Activated CD4-positive, alpha-beta memory T cell treated with anti-CD3 and anti-CD28 coated beads for 36 hours (primary cell): ENCODE measurements at regions not wholly inside any gene's neighbourhood (a gene's known extent, or its start where the extent isn't known, plus 50 kb on each side); places are given as distances from the start of the nearest gene placed in this dataset.
"Not testable (repeated sequence)": the region's sequence is repeated elsewhere in the genome, so short reads cannot be mapped to it uniquely, and the experiment has no call there.

Experiments
- CTCF ChIA-PET: fragments of 350-600 bp; sonication (Branson Sonifier 250); formaldehyde crosslinking; loops from one replicate; lab custom pipeline; 2021; ENCODE audit warnings: antibody characterized with exemption, inconsistent platforms; lab: Charles Lee
- POLR2A ChIA-PET: fragments of 350-600 bp; sonication (Branson Sonifier 250); formaldehyde crosslinking; loops from one replicate; lab custom pipeline; 2021; ENCODE audit warnings: antibody characterized with exemption; lab: Charles Lee
- DNase-seq: peaks from one replicate; pipeline ENCODE4 v3.0.0-alpha.2; 2020
- H3K27ac Mint-ChIP-seq: one replicate; pipeline ENCODE4 v1.8.0; 2021; ENCODE audit warnings: mixed read lengths
- H3K27me3 Mint-ChIP-seq: one replicate; pipeline ENCODE4 v1.8.0; 2021; ENCODE audit warnings: mixed read lengths
- H3K36me3 Mint-ChIP-seq: one replicate; pipeline ENCODE4 v1.8.0; 2021; ENCODE audit warnings: mixed read lengths
- H3K4me1 Mint-ChIP-seq: one replicate; pipeline ENCODE4 v1.8.0; 2021; ENCODE audit warnings: low read depth, mixed read lengths
- H3K4me3 Mint-ChIP-seq: one replicate; pipeline ENCODE4 v1.8.0; 2021; ENCODE audit warnings: mild to moderate bottlenecking, mixed read lengths
- H3K9me3 Mint-ChIP-seq: one replicate; pipeline ENCODE4 v1.8.0; 2021; ENCODE audit warnings: mixed read lengths
- intact Hi-C: fragments of 100-400 bp; cut with micrococcal nuclease; formaldehyde crosslinking; loops from one replicate; pipeline ENCODE4 v1.15.1; 2023

GRCh38 chr4:20078644-20079043 is 173.1 kb upstream of the SLIT2 start:
- H3K4me3 Mint-ChIP-seq, result no peak overlapping the region
- H3K9me3 Mint-ChIP-seq, result peaks cover 11% of the 10 kb centered on the region
- H3K27me3 Mint-ChIP-seq, result no peaks in the 10 kb centered on the region
- CTCF ChIA-PET, result no interaction called here
- POLR2A ChIA-PET, result no interaction called here
- no peaks in the 10 kb centered on the region for H3K36me3 Mint-ChIP-seq
- H3K27ac Mint-ChIP-seq, result no peak overlapping the region
- H3K4me1 Mint-ChIP-seq, result no peaks in the 10 kb centered on the region
- DNase-seq, result no peak
- intact Hi-C loops, result no loop called here

GRCh38 chr4:20075248-20075871 is 176.3 kb upstream of the SLIT2 start:
- no peak for DNase-seq
- Mint-ChIP-seq H3K9me3 (peaks cover 12% of the 10 kb centered on the region), H3K4me1 (no peaks in the 10 kb centered on the region), H3K36me3 (no peaks in the 10 kb centered on the region), H3K27ac (no peak overlapping the region), H3K27me3 (no peaks in the 10 kb centered on the region), H3K4me3 (no peak overlapping the region)
- POLR2A ChIA-PET, result no interaction called here
- CTCF ChIA-PET, result no interaction called here
- intact Hi-C loops, result no loop called here

- no peaks in the 10 kb centered on the region for H3K36me3 Mint-ChIP-seq
- intact Hi-C loops, result no loop called here
- H3K4me3 Mint-ChIP-seq, result no peak overlapping the region
- no peak for DNase-seq
- CTCF ChIA-PET, result no interaction called here
- no peaks in the 10 kb centered on the region for H3K4me1 Mint-ChIP-seq
- peaks cover 17% of the 10 kb centered on the region for H3K9me3 Mint-ChIP-seq
- POLR2A ChIA-PET, result no interaction called here
- H3K27ac Mint-ChIP-seq, result no peak overlapping the region
- no peaks in the 10 kb centered on the region for H3K27me3 Mint-ChIP-seq
These were observed 177.3 kb upstream of the SLIT2 start for GRCh38 chr4:20074450-20074849.

GRCh38 chr4:20065952-20066351 is 185.8 kb upstream of the SLIT2 start:
- Mint-ChIP-seq H3K9me3 (peaks cover 15% of the 10 kb centered on the region), H3K27ac (no peak overlapping the region), H3K27me3 (no peaks in the 10 kb centered on the region), H3K4me1 (no peaks in the 10 kb centered on the region), H3K4me3 (no peak overlapping the region), H3K36me3 (no peaks in the 10 kb centered on the region)
- CTCF ChIA-PET, result no interaction called here
- POLR2A ChIA-PET, result no interaction called here
- no peak for DNase-seq
- intact Hi-C loops, result no loop called here

- H3K9me3 Mint-ChIP-seq, result peaks cover 14% of the 10 kb centered on the region
- H3K4me3 Mint-ChIP-seq, CTCF ChIA-PET, H3K27me3 Mint-ChIP-seq, intact Hi-C loops, POLR2A ChIA-PET, DNase-seq, H3K27ac Mint-ChIP-seq, H3K4me1 Mint-ChIP-seq, H3K36me3 Mint-ChIP-seq: not testable (repeated sequence)
These were observed 188.8 kb upstream of the SLIT2 start for GRCh38 chr4:20062857-20063256.

GRCh38 chr4:20062054-20062453 is 189.7 kb upstream of the SLIT2 start:
- DNase-seq, result no peak
- no peak overlapping the region for H3K4me3 Mint-ChIP-seq
- ChIA-PET CTCF (no interaction called here), POLR2A (no interaction called here)
- no peak overlapping the region for H3K27ac Mint-ChIP-seq
- no peaks in the 10 kb centered on the region for H3K27me3 Mint-ChIP-seq
- peaks cover 14% of the 10 kb centered on the region for H3K9me3 Mint-ChIP-seq
- no peaks in the 10 kb centered on the region for H3K36me3 Mint-ChIP-seq
- no peaks in the 10 kb centered on the region for H3K4me1 Mint-ChIP-seq
- intact Hi-C loops, result no loop called here

- H3K36me3 Mint-ChIP-seq, result no peaks in the 10 kb centered on the region
- no peaks in the 10 kb centered on the region for H3K27me3 Mint-ChIP-seq
- H3K9me3 Mint-ChIP-seq, result peaks cover 12% of the 10 kb centered on the region
- H3K4me1 Mint-ChIP-seq, result no peaks in the 10 kb centered on the region
- ChIA-PET POLR2A (no interaction called here), CTCF (no interaction called here)
- H3K27ac Mint-ChIP-seq, result no peak overlapping the region
- intact Hi-C loops, result no loop called here
- DNase-seq, result no peak
- no peak overlapping the region for H3K4me3 Mint-ChIP-seq
These were observed 200.9 kb upstream of the SLIT2 start for GRCh38 chr4:20050768-20051167.

- no peaks in the 10 kb centered on the region for H3K4me1 Mint-ChIP-seq
- H3K4me3 Mint-ChIP-seq, result no peak overlapping the region
- no peak overlapping the region for H3K27ac Mint-ChIP-seq
- CTCF ChIA-PET, result no interaction called here
- POLR2A ChIA-PET, result no interaction called here
- no peak for DNase-seq
- no peaks in the 10 kb centered on the region for H3K36me3 Mint-ChIP-seq
- no peaks in the 10 kb centered on the region for H3K27me3 Mint-ChIP-seq
- peaks cover 9% of the 10 kb centered on the region for H3K9me3 Mint-ChIP-seq
- intact Hi-C loops, result no loop called here
These were observed 201.8 kb upstream of the SLIT2 start for GRCh38 chr4:20049889-20050288.

- ChIA-PET POLR2A (no interaction called here), CTCF (no interaction called here)
- peaks cover 2% of the 10 kb centered on the region for H3K9me3 Mint-ChIP-seq
- H3K4me1 Mint-ChIP-seq, result no peaks in the 10 kb centered on the region
- H3K27ac Mint-ChIP-seq, result no peak overlapping the region
- intact Hi-C loops, result no loop called here
- DNase-seq, result no peak
- H3K27me3 Mint-ChIP-seq, result no peaks in the 10 kb centered on the region
- H3K4me3 Mint-ChIP-seq, result no peak overlapping the region
- no peaks in the 10 kb centered on the region for H3K36me3 Mint-ChIP-seq
These were observed 204.6 kb upstream of the SLIT2 start for GRCh38 chr4:20046931-20047677.

- intact Hi-C loops, result no loop called here
- Mint-ChIP-seq H3K27ac (no peak overlapping the region), H3K36me3 (no peaks in the 10 kb centered on the region)
These were observed 205.5 kb upstream of the SLIT2 start for GRCh38 chr4:20046179-20046578.

GRCh38 chr4:20044966-20045365 is 206.7 kb upstream of the SLIT2 start:
- Mint-ChIP-seq H3K9me3 (no peaks in the 10 kb centered on the region), H3K4me3 (no peak overlapping the region), H3K27me3 (no peaks in the 10 kb centered on the region), H3K27ac (no peak overlapping the region), H3K36me3 (no peaks in the 10 kb centered on the region), H3K4me1 (no peaks in the 10 kb centered on the region)
- DNase-seq, result no peak
- ChIA-PET CTCF (no interaction called here), POLR2A (no interaction called here)
- intact Hi-C loops, result no loop called here

More at GRCh38 chr4:20046179-20046578, 205.5 kb upstream of the SLIT2 start:
- Mint-ChIP-seq H3K4me3 (no peak overlapping the region), H3K27me3 (no peaks in the 10 kb centered on the region), H3K4me1 (no peaks in the 10 kb centered on the region), H3K9me3 (no peaks in the 10 kb centered on the region)
- ChIA-PET CTCF (no interaction called here), POLR2A (no interaction called here)
- no peak for DNase-seq

- Mint-ChIP-seq H3K4me1 (no peaks in the 10 kb centered on the region), H3K36me3 (no peaks in the 10 kb centered on the region), H3K27ac (no peak overlapping the region), H3K9me3 (no peaks in the 10 kb centered on the region), H3K27me3 (no peaks in the 10 kb centered on the region), H3K4me3 (no peak overlapping the region)
- intact Hi-C loops, result no loop called here
- POLR2A ChIA-PET, result no interaction called here
- DNase-seq, result no peak
- CTCF ChIA-PET, result no interaction called here
These were observed 207.2 kb upstream of the SLIT2 start for GRCh38 chr4:20044502-20044911.

- CTCF ChIA-PET, result no interaction called here
- Mint-ChIP-seq H3K9me3 (no peaks in the 10 kb centered on the region), H3K36me3 (no peaks in the 10 kb centered on the region), H3K4me1 (no peaks in the 10 kb centered on the region), H3K27ac (no peak overlapping the region), H3K27me3 (no peaks in the 10 kb centered on the region), H3K4me3 (no peak overlapping the region)
- DNase-seq, result no peak
- POLR2A ChIA-PET, result no interaction called here
- intact Hi-C loops, result no loop called here
These were observed 207.7 kb upstream of the SLIT2 start for GRCh38 chr4:20043991-20044390.
